ENCODE measurements at regions not wholly inside any gene's neighbourhood (a gene's known extent, or its start where the extent isn't known, plus 50 kb on each side); places are given as distances from the start of the nearest gene placed in this dataset.

DNA sequence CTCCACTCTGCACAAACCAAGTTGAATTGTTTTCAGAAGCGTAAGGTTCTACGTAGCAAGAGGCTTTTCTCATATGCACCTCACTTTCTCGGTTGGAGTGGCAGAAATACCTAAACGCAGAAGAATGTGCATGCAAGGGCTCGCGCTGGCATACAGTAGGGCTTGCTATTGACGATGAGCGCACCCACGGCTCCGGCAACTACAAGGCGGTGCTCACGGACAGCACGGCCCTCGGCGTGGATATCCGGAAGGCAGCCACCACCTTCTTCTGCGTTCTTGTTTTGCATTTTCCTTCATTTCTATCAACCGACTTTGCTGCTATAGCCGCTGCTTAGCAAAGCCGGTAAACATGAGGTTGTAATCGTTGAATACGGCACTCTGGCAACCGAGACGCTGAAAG is 51.1 kb upstream of the UBE3C start:
- Mint-ChIP-seq H3K27me3 (peaks cover 15% of the 10 kb centered on the region), H3K27ac (no peak overlapping the region), H3K9me3 (peaks cover 3% of the 10 kb centered on the region), H3K4me1 (ENCODE audit: unreplicated experiment) (peaks cover 5% of the 10 kb centered on the region), H3K36me3 (no peaks in the 10 kb centered on the region), H3K4me3 (no peak overlapping the region)
- peak; percentile 53 for DNase-seq (ENCODE audit: extremely low spot score, unreplicated experiment)
- TF ChIP-seq, protein P1, sequence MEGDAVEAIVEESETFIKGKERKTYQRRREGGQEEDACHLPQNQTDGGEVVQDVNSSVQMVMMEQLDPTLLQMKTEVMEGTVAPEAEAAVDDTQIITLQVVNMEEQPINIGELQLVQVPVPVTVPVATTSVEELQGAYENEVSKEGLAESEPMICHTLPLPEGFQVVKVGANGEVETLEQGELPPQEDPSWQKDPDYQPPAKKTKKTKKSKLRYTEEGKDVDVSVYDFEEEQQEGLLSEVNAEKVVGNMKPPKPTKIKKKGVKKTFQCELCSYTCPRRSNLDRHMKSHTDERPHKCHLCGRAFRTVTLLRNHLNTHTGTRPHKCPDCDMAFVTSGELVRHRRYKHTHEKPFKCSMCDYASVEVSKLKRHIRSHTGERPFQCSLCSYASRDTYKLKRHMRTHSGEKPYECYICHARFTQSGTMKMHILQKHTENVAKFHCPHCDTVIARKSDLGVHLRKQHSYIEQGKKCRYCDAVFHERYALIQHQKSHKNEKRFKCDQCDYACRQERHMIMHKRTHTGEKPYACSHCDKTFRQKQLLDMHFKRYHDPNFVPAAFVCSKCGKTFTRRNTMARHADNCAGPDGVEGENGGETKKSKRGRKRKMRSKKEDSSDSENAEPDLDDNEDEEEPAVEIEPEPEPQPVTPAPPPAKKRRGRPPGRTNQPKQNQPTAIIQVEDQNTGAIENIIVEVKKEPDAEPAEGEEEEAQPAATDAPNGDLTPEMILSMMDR (conservative IDR thresholded peaks at IDR 0.05): no peak

DNA sequence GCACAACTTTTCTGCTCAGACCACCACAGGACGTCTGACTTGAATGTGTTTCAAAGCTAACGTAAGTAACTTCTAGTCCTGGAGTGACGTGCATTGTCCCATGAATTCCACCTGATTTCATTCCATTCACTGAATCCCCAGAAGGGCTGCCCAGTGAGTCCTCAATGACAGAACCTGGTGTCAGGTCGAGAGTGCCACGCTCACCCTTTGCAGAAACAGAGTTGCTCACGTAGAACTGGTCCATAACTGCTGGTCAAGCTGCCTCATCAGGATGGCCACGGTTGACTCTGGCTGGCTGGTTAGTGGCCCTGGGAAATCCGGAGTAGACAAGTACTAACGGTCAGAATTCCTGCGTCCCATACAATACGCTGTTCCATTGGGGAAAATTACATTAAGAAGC is 50.6 kb upstream of the UBE3C start:
- Mint-ChIP-seq H3K9me3 (peaks cover 3% of the 10 kb centered on the region), H3K27ac (no peak overlapping the region), H3K36me3 (no peaks in the 10 kb centered on the region), H3K27me3 (peaks cover 12% of the 10 kb centered on the region), H3K4me3 (no peak overlapping the region), H3K4me1 (ENCODE audit: unreplicated experiment) (peaks cover 5% of the 10 kb centered on the region)
- TF ChIP-seq, protein P1 (conservative IDR thresholded peaks at IDR 0.05): no peak
- peak; percentile 53 for DNase-seq (ENCODE audit: extremely low spot score, unreplicated experiment)
